Skin of body (tissue), 1 donor: ENCODE measurements at regions not wholly inside any gene's neighbourhood (a gene's known extent, or its start where the extent isn't known, plus 50 kb on each side); places are given as distances from the start of the nearest gene placed in this dataset.
"Not testable (repeated sequence)": the region's sequence is repeated elsewhere in the genome, so short reads cannot be mapped to it uniquely, and the experiment has no call there.

Experiments used
- DNase-seq: peaks from one replicate; lab custom pipeline; 2025; lab: John Stamatoyannopoulos, UW

GRCh38 chr7:1341361-1342089 lies 108.9 kb downstream of the UNCX start:
- no peak for DNase-seq

GRCh38 chr7:1342090-1342640 lies 109.5 kb downstream of the UNCX start:
- DNase-seq: no peak

- DNase-seq: no peak
Observed at GRCh38 chr7:1343551-1343950, 110.9 kb downstream of the UNCX start.

- no peak for DNase-seq
Observed at GRCh38 chr7:1344421-1344820, 111.7 kb downstream of the UNCX start.

- DNase-seq: no peak
Observed at GRCh38 chr7:1344981-1345701, 112.5 kb downstream of the UNCX start.

- no peak for DNase-seq
Observed at GRCh38 chr7:1345796-1346755, 113.2 kb downstream of the MICALL2 start.

GRCh38 chr7:1346851-1347250 lies 112.4 kb downstream of the MICALL2 start:
- no peak for DNase-seq

- DNase-seq: no peak
Observed at GRCh38 chr7:1348096-1348822, 111.0 kb downstream of the MICALL2 start.

GRCh38 chr7:1348823-1349335 lies 110.4 kb downstream of the MICALL2 start:
- DNase-seq: no peak

GRCh38 chr7:1349351-1349761 lies 109.9 kb downstream of the MICALL2 start:
- no peak for DNase-seq

GRCh38 chr7:1351881-1352625 lies 107.2 kb downstream of the MICALL2 start:
- no peak for DNase-seq

- DNase-seq: no peak
Observed at GRCh38 chr7:1352656-1353271, 106.5 kb downstream of the MICALL2 start.

- no peak for DNase-seq
Observed at GRCh38 chr7:1354661-1355567, 104.4 kb downstream of the MICALL2 start.

GRCh38 chr7:1355568-1356340 lies 103.5 kb downstream of the MICALL2 start:
- DNase-seq: no peak

GRCh38 chr7:1356853-1357252 lies 102.4 kb downstream of the MICALL2 start:
- not testable (repeated sequence) for DNase-seq

GRCh38 chr7:1357260-1357600 lies 102.0 kb downstream of the MICALL2 start:
- not testable (repeated sequence) for DNase-seq

GRCh38 chr7:1357601-1358271 lies 101.5 kb downstream of the MICALL2 start:
- DNase-seq: no peak
